GM23248 (cell line): ENCODE measurements at regions not wholly inside any gene's neighbourhood (a gene's known extent, or its start where the extent isn't known, plus 50 kb on each side); places are given as distances from the start of the nearest gene placed in this dataset.

Experiments
- EZH2 ChIP-seq: fragments of 200-600 bp; sonication (generic); IDR thresholded peaks from 2 replicates; pipeline ENCODE4 v1.6.1; 2018; ENCODE audit warnings: antibody characterized with exemption, mild to moderate bottlenecking; ENCODE audit not compliant: insufficient read depth, poor library complexity, severe bottlenecking
- EZH2phosphoT487 ChIP-seq: fragments of 200-600 bp; sonication (generic); IDR thresholded peaks from 2 replicates; pipeline ENCODE4 v1.6.1; 2018; ENCODE audit warnings: antibody characterized with exemption, moderate library complexity, mild to moderate bottlenecking, low read depth; ENCODE audit not compliant: insufficient read depth

DNA sequence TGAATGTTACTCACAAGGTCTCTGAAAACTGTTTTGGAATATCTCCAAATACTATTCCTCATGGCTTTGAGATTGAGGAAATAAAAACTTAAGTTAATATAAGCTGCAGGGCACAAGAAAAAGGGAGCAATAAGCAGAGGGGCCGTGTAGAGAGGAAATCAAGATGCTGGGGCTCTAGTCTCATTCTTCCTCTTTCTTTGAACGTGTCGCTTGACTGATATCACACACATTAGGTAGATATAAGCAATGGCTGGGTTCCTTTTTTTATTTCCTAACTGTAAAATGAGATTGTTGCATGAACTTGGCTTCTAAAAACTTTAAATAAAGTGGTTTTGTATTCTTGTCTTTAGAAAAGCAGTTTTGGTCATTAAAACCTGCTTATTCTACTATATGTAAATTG is 326.7 kb upstream of the ROPN1 start:
- no peak for TF ChIP-seq EZH2phosphoT487
- no peak for TF ChIP-seq EZH2
